ENCODE measurements at regions not wholly inside any gene's neighbourhood (a gene's known extent, or its start where the extent isn't known, plus 50 kb on each side); places are given as distances from the start of the nearest gene placed in this dataset.
"Not testable (repeated sequence)": the region's sequence is repeated elsewhere in the genome, so short reads cannot be mapped to it uniquely, and the experiment has no call there.

- no peak for DNase-seq
These were observed 51.4 kb upstream of the S1PR1 start for GRCh38 chr1:101185421-101185820.

GRCh38 chr1:101183388-101183699 lies 53.5 kb upstream of the S1PR1 start:
- no peak for DNase-seq

GRCh38 chr1:101182627-101183387 lies 54.0 kb upstream of the S1PR1 start:
- no peak for DNase-seq

GRCh38 chr1:101181930-101182329 lies 54.9 kb upstream of the S1PR1 start:
- DNase-seq: peak in 1 of 6 experiments; percentile 7

- DNase-seq: peak in 3 of 6 experiments; percentile 35 to 71 (median 56)
These were observed 57.9 kb upstream of the S1PR1 start for GRCh38 chr1:101178688-101179491.

GRCh38 chr1:101178341-101178687 lies 58.5 kb upstream of the S1PR1 start:
- DNase-seq: no peak

GRCh38 chr1:101175886-101176285 lies 60.9 kb upstream of the S1PR1 start:
- no peak for DNase-seq

GRCh38 chr1:101175466-101175865 lies 61.4 kb upstream of the S1PR1 start:
- no peak for DNase-seq

GRCh38 chr1:101174722-101175121 lies 62.1 kb upstream of the S1PR1 start:
- no peak for DNase-seq

GRCh38 chr1:101174298-101174697 lies 62.5 kb upstream of the S1PR1 start:
- DNase-seq: not testable (repeated sequence)

GRCh38 chr1:101170506-101171050 lies 66.2 kb upstream of the S1PR1 start:
- no peak for DNase-seq

GRCh38 chr1:101167891-101168290 lies 68.9 kb upstream of the S1PR1 start:
- DNase-seq: no peak

GRCh38 chr1:101166583-101167120 lies 70.2 kb upstream of the S1PR1 start:
- no peak for DNase-seq

GRCh38 chr1:101165954-101166353 lies 70.9 kb upstream of the S1PR1 start:
- no peak for DNase-seq

- DNase-seq: no peak
These were observed 71.3 kb upstream of the S1PR1 start for GRCh38 chr1:101165532-101165931.

GRCh38 chr1:101164776-101165175 lies 72.0 kb upstream of the S1PR1 start:
- DNase-seq: no peak

GRCh38 chr1:101162736-101163735 lies 73.8 kb upstream of the S1PR1 start:
- no peak for DNase-seq

GRCh38 chr1:101162300-101162699 lies 74.5 kb upstream of the S1PR1 start:
- no peak for DNase-seq

- no peak for DNase-seq
These were observed 75.2 kb upstream of the S1PR1 start for GRCh38 chr1:101161619-101162018.

GRCh38 chr1:101158424-101158823 lies 78.4 kb upstream of the S1PR1 start:
- no peak for DNase-seq

- no peak for DNase-seq
These were observed 82.3 kb upstream of the S1PR1 start for GRCh38 chr1:101154547-101154946.

- DNase-seq: no peak
These were observed 83.1 kb upstream of the S1PR1 start for GRCh38 chr1:101153692-101154091.

- DNase-seq: no peak
These were observed 84.2 kb upstream of the S1PR1 start for GRCh38 chr1:101152633-101153032.

Data from stimulated activated naive CD4-positive, alpha-beta T cell (primary cell).